AG09319 (cell line): ENCODE measurements at regions not wholly inside any gene's neighbourhood (a gene's known extent, or its start where the extent isn't known, plus 50 kb on each side); places are given as distances from the start of the nearest gene placed in this dataset.

Experiments
- DNase-seq: peaks from one replicate; pipeline ENCODE4 v3.0.0-alpha.2; 2010; ENCODE audit warnings: low read depth; ENCODE audit errors: extremely low read depth
- CTCF ChIP-seq: IDR thresholded peaks from 2 replicates; pipeline ENCODE4 v1.5.1; 2011; ENCODE audit warnings: low read depth, mild to moderate bottlenecking, inconsistent platforms, low read length, moderate library complexity

- no peak for TF ChIP-seq CTCF
- DNase-seq: no peak
Observed at GRCh38 chr20:24147479-24147878, 158.9 kb upstream of the GGTLC1 start.

DNA sequence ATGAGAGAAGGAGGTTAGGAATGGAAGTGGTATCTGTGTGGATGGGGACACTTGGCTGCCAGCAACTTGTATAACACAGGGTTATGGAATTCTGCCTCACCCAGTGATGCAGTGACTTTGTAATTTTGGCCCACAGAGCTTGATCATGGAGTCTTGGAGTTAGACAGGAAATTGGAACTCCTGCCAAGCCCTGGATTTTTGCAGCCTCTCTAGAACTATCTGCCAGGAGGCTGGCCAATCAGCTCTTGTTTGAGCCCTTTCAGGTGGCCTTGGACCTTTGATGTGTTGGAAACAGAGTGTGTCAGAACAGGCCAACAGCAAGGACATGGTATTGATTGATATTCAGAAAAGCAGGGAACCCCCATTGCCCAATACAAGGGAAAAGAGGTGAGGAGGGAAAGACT lies 157.7 kb upstream of the GGTLC1 start:
- TF ChIP-seq CTCF: no peak
- no peak for DNase-seq

- no peak for TF ChIP-seq CTCF
- DNase-seq: no peak
Observed at GRCh38 chr20:24144371-24144770, 155.8 kb upstream of the GGTLC1 start.

DNA sequence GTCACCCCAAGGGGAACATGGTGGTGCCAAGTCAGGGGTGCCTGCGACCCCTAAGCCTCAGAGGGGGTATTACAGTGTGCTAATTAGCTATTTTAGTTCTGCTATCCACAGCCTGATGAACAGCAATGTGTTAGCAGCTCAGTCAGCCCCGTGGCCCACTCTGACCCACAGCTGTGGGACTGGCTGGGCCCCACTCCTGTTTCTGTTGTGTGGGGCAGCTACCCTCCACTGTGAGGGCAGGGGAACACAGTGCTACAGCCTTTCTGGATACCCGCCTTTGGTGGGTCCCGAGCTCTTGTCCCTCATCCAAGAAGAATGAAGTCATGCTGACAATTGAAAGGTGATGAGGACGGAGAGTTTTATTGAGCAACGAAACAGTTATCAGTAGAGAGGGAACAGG lies 152.5 kb upstream of the GGTLC1 start:
- DNase-seq: no peak
- TF ChIP-seq CTCF: no peak

- TF ChIP-seq CTCF: no peak
Observed at GRCh38 chr20:24139846-24140245, 151.3 kb upstream of the GGTLC1 start.

GRCh38 chr20:24138951-24139350 lies 150.4 kb upstream of the GGTLC1 start:
- DNase-seq: no peak
- no peak for TF ChIP-seq CTCF

More at GRCh38 chr20:24139846-24140245, 151.3 kb upstream of the GGTLC1 start:
- no peak for DNase-seq

DNA sequence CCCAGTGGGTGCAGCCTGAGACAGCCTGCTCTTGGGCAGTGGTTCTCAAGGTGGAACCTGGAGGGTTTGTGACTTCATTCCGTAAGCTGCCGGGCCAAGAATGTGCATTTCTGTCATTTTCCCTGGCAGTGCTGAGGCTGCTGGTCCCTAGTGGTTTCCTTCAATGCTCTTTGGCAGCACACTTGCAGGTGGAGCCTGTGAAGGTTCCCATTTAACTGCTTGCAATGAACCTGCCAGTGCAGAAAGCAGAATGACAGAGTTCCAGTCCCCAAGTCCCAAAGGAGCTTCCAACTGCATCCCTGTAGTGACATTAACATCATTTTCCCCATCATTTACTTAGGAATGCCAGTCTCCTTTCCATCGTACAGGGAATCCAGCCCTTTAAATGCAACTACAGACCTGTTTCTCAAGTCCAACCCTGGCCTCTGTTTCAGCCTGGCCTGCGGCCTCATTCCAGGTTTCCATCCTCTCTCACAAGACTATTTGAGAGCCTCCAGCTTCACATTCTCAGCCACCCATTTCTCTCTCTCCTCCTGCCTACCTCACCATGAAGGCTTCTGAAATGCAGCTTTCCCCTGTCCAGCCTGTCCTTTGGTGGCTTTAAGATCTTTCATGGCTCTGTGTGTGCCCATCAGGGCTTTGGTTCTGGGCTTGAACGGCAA lies 149.7 kb upstream of the GGTLC1 start:
- no peak for DNase-seq
- TF ChIP-seq CTCF: no peak
